GM10248 (cell line): ENCODE measurements at regions not wholly inside any gene's neighbourhood (a gene's known extent, or its start where the extent isn't known, plus 50 kb on each side); places are given as distances from the start of the nearest gene placed in this dataset.

Source experiments
- CTCF ChIA-PET: fragments of 300-600 bp; sonication (Branson Sonifier 250); formaldehyde crosslinking; extraction: SDS; loops from one replicate; lab custom pipeline; 2021; ENCODE audit warnings: antibody characterized with exemption; lab: Yijun Ruan, JAX
- POLR2A ChIA-PET: fragments of 350-650 bp; sonication (Branson Sonifier 250); formaldehyde crosslinking; extraction: SDS; loops from one replicate; lab custom pipeline; 2020; ENCODE audit warnings: antibody characterized with exemption; lab: Yijun Ruan, JAX
- DNase-seq: peaks from one replicate; pipeline ENCODE4 v3.0.0; 2012; ENCODE audit errors: extremely low spot score
- CTCF ChIP-seq: IDR thresholded peaks from 2 replicates; pipeline ENCODE4 v1.5.1; 2012; ENCODE audit warnings: mild to moderate bottlenecking, low read depth; ENCODE audit errors: extremely low read depth, missing control alignments, control extremely low read depth

- no peak for DNase-seq
- TF ChIP-seq CTCF = no peak
- CTCF ChIA-PET = interaction anchor here (0.9 to 1.5 kb wide), 2 partner anchors 9 to 27 kb away, joined by 3 read pairs; no protein-coding TSS in a partner anchor
- POLR2A ChIA-PET = no interaction called here
Measured at GRCh38 chr4:52199574-52200338, 148.7 kb downstream of the SPATA18 start.

GRCh38 chr4:52200339-52200725 lies 149.2 kb downstream of the SPATA18 start:
- no peak for TF ChIP-seq CTCF
- no peak for DNase-seq
- POLR2A ChIA-PET = no interaction called here
- CTCF ChIA-PET = interaction anchor here (0.9 kb wide), 1 partner anchor 26 kb away, joined by 3 read pairs; no protein-coding TSS in a partner anchor

DNA sequence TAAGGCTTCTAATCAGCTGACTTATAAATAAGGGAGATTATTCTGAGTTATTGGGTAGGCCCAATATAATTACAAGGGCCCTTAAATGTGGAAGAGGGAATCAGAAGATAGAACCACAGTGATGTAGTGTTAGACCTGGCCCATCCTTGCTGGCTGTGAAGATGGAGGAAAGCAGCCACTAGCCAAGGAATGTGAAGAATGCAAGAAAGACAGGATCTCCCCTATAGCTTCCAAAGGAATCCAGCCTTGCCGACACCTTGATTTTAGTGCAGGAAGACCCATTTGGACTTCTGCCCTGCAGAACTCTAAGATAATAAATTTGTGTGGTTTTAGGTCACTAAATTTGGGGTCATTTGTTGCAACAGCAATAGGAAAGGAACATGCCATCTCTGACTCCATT lies 150.6 kb downstream of the SPATA18 start:
- TF ChIP-seq CTCF = no peak
- ChIA-PET CTCF (no interaction called here), POLR2A (no interaction called here)
- no peak for DNase-seq

- DNase-seq = no peak
- CTCF ChIA-PET = no interaction called here
- POLR2A ChIA-PET = no interaction called here
- TF ChIP-seq CTCF = no peak
Measured at GRCh38 chr4:52202251-52202779, 151.2 kb downstream of the SPATA18 start.

DNA sequence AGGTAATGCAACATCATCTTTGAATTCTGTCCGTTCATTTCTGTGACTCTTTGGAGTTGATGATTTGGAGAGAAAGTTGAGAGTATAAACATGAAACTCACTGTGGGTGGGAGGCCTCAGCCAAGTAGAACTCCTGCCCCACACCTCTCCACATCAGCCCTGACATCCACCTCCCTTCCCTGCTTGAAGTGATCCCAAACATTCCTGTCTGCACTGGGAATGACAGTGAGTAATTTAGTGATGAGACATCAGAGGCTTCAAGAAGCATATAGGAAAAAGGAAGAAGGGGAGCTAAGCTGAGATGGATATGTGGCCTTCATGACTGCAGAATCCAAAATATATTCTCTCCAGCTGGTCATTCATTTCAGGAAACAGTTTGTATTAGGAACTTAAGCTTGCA lies 151.8 kb downstream of the SPATA18 start:
- POLR2A ChIA-PET = no interaction called here
- TF ChIP-seq CTCF = no peak
- DNase-seq = no peak
- CTCF ChIA-PET = no interaction called here

- POLR2A ChIA-PET = no interaction called here
- DNase-seq = no peak
- CTCF ChIA-PET = no interaction called here
- TF ChIP-seq CTCF = no peak
Measured at GRCh38 chr4:52203351-52203750, 152.2 kb downstream of the SPATA18 start.
